A673 (cell line): ENCODE measurements at regions not wholly inside any gene's neighbourhood (a gene's known extent, or its start where the extent isn't known, plus 50 kb on each side); places are given as distances from the start of the nearest gene placed in this dataset.

ENCODE experiments used
- CTCF ChIP-seq: fragments of 300-800, 200-600 bp; sonication (generic); conservative IDR thresholded peaks from 2 replicates; pipeline ENCODE4 v1.5.1; 2017; ENCODE audit warnings: low read depth, mild to moderate bottlenecking, antibody characterized with exemption, low read length, moderate library complexity, mixed read lengths
- EZH2 ChIP-seq: fragments of 200-600 bp; sonication (generic); IDR thresholded peaks from 2 replicates; pipeline ENCODE4 v1.6.1; 2017; ENCODE audit warnings: borderline replicate concordance, low read depth, mild to moderate bottlenecking, mixed read lengths, antibody characterized with exemption, low read length; ENCODE audit not compliant: poor library complexity, severe bottlenecking

GRCh38 chr15:24784506-24784905 lies 108.9 kb downstream of the NPAP1 start:
- no peak for TF ChIP-seq CTCF
- no peak for TF ChIP-seq EZH2
